ENCODE measurements at regions not wholly inside any gene's neighbourhood (a gene's known extent, or its start where the extent isn't known, plus 50 kb on each side); places are given as distances from the start of the nearest gene placed in this dataset.

GRCh38 chr7:81611040-81611439 is 158.8 kb downstream of the HGF start:
- TF ChIP-seq CTCF (IDR thresholded peaks at IDR 0.05) (no peak), POLR2A (IDR thresholded peaks at IDR 0.05) (no peak), POLR2AphosphoS5 (IDR thresholded peaks at IDR 0.05; ENCODE audit: insufficient read depth in 1 of 2, low read depth in 1 of 2) (no peak)
